Suprapubic skin (tissue), 4 donors: ENCODE measurements at regions not wholly inside any gene's neighbourhood (a gene's known extent, or its start where the extent isn't known, plus 50 kb on each side); places are given as distances from the start of the nearest gene placed in this dataset.

Experiments used
- EP300 ChIP-seq: sonication (generic); formaldehyde crosslinking; IDR thresholded peaks from one replicate; pipeline ENCODE4 v1.6.1; 2017; ENCODE audit warnings: antibody characterized with exemption
- POLR2A ChIP-seq, 2 donors: fragments of 450-650 bp; IDR thresholded peaks; one replicate each; pipeline ENCODE4 v1.6.1; 2017; ENCODE audit warnings: antibody characterized with exemption in 2 of 2, mild to moderate bottlenecking in 2 of 2, moderate library complexity in 2 of 2
- POLR2AphosphoS5 ChIP-seq, 3 donors: sonication (generic); formaldehyde crosslinking; IDR thresholded peaks; one replicate each; pipeline ENCODE4 v1.6.1; 2017; ENCODE audit warnings: antibody characterized with exemption in 3 of 3
- TF ChIP-seq, protein P1 (sequence below), 2 donors: fragments of 200-600 bp in 1 of 2; fragments of 450-650 bp in 1 of 2; sonication (generic) in 1 of 2; IDR thresholded peaks; one replicate each; pipeline ENCODE4 v1.5.1; 2016 to 2019; ENCODE audit warnings: antibody characterized with exemption in 2 of 2, mild to moderate bottlenecking in 1 of 2, moderate library complexity in 1 of 2

DNA sequence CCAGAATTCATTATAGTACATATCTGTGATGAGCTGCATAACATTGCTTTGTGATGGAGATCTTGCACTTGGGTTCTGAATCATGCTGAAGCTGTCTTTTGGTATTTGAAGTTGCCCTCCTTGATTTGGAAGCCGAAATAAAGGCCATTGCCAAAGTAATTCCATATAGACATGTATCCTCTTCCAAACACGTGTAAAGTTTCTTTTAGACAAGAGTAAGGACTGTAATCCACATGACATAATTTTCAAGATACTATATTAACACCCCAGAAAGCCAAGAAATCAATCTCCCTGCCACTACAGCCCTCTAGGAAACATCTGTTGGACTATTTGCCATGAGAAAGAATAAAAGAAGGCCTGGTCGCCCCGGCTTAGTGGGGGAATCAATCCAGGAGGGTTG lies 754.2 kb downstream of the FGF9 start:
- TF ChIP-seq, protein P1, sequence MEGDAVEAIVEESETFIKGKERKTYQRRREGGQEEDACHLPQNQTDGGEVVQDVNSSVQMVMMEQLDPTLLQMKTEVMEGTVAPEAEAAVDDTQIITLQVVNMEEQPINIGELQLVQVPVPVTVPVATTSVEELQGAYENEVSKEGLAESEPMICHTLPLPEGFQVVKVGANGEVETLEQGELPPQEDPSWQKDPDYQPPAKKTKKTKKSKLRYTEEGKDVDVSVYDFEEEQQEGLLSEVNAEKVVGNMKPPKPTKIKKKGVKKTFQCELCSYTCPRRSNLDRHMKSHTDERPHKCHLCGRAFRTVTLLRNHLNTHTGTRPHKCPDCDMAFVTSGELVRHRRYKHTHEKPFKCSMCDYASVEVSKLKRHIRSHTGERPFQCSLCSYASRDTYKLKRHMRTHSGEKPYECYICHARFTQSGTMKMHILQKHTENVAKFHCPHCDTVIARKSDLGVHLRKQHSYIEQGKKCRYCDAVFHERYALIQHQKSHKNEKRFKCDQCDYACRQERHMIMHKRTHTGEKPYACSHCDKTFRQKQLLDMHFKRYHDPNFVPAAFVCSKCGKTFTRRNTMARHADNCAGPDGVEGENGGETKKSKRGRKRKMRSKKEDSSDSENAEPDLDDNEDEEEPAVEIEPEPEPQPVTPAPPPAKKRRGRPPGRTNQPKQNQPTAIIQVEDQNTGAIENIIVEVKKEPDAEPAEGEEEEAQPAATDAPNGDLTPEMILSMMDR (IDR thresholded peaks at IDR 0.05) = no peak
- no peak for TF ChIP-seq POLR2AphosphoS5 (IDR thresholded peaks at IDR 0.05)
- TF ChIP-seq POLR2A (IDR thresholded peaks at IDR 0.05) = no peak
- no peak for TF ChIP-seq EP300
